Thoracic aorta (tissue), 2 donors: ENCODE measurements at regions not wholly inside any gene's neighbourhood (a gene's known extent, or its start where the extent isn't known, plus 50 kb on each side); places are given as distances from the start of the nearest gene placed in this dataset.
A peak's percentile ranks its signal among the peaks of the same experiment; 100 is the strongest.

Experiments
- ATAC-seq: fragments of 150-250 bp; one replicate; pipeline ENCODE4 v1.8.0; 2017; ENCODE audit warnings: low read depth; ENCODE audit not compliant: insufficient number of reproducible peaks, low FRiP score
- DNase-seq: peaks from one replicate; pipeline ENCODE4 v3.0.0-alpha.2; 2020; ENCODE audit warnings: low spot score
- H3K27ac ChIP-seq, 2 donors: fragments of 200-600 bp; sonication (generic); 1 replicate in 1 of 2; 2 replicates in 1 of 2; pipeline ENCODE4 v1.5.1; 2016; ENCODE audit warnings: mild to moderate bottlenecking in 2 of 2, moderate library complexity in 2 of 2
- H3K27me3 ChIP-seq: fragments of 200-600 bp; sonication (generic); replicated peaks from 2 replicates; pipeline ENCODE4 v1.6.0; 2016; ENCODE audit warnings: mild to moderate bottlenecking; ENCODE audit not compliant: insufficient read depth
- H3K36me3 ChIP-seq: fragments of 200-600 bp; sonication (generic); one replicate; pipeline ENCODE4 v1.5.1; 2016
- H3K4me1 ChIP-seq, 2 donors: fragments of 200-600 bp; sonication (generic); 1 replicate in 1 of 2; 2 replicates in 1 of 2; pipeline versions ENCODE4 v1.5.1 to v1.6.0; 2016; ENCODE audit warnings: low read depth in 2 of 2, mild to moderate bottlenecking in 1 of 2; ENCODE audit not compliant: control insufficient read depth in 1 of 2
- H3K4me3 ChIP-seq: fragments of 200-600 bp; sonication (generic); 2 replicates; pipeline ENCODE4 v1.5.1; 2016; ENCODE audit warnings: mild to moderate bottlenecking
- H3K9me3 ChIP-seq: fragments of 200-600 bp; sonication (generic); 2 replicates; pipeline ENCODE4 v1.5.1; 2016
- CTCF ChIP-seq: fragments of 200-600 bp; sonication (generic); IDR thresholded peaks from one replicate; pipeline ENCODE4 v1.5.1; 2019; ENCODE audit warnings: antibody characterized with exemption

GRCh38 chr10:61286686-61287085 lies 166.5 kb downstream of the TMEM26 start:
- ATAC-seq (no peak), DNase-seq (no peak)
- Histone ChIP-seq H3K4me1 (peaks cover 0 to 8% of the 10 kb centered on the region in 2 donors), H3K9me3 (no peaks in the 10 kb centered on the region), H3K4me3 (no peak overlapping the region), H3K27me3 (no peaks in the 10 kb centered on the region), H3K27ac (no peak overlapping the region), H3K36me3 (no peaks in the 10 kb centered on the region)
- TF ChIP-seq CTCF, result no peak

GRCh38 chr10:61285749-61286148 lies 167.4 kb downstream of the TMEM26 start:
- no peak for DNase-seq
- TF ChIP-seq CTCF, result no peak
- Histone ChIP-seq H3K4me1 (peaks cover 0 to 8% of the 10 kb centered on the region in 2 donors), H3K9me3 (no peaks in the 10 kb centered on the region), H3K27me3 (no peaks in the 10 kb centered on the region), H3K36me3 (no peaks in the 10 kb centered on the region), H3K27ac (no peak overlapping the region), H3K4me3 (no peak overlapping the region)
- ATAC-seq, result no peak

- Histone ChIP-seq H3K4me1 (peaks cover 0 to 8% of the 10 kb centered on the region in 2 donors), H3K9me3 (no peaks in the 10 kb centered on the region), H3K36me3 (no peaks in the 10 kb centered on the region), H3K27me3 (no peaks in the 10 kb centered on the region), H3K4me3 (peak overlapping the region; percentile 38), H3K27ac (peak overlapping the region in 1 of 2 donors; percentile 13)
- ATAC-seq (peak; percentile 59), DNase-seq (no peak)
- TF ChIP-seq CTCF, result peak; percentile 76
These were observed 168.8 kb downstream of the TMEM26 start for GRCh38 chr10:61284222-61284890.

- peak overlapping the region; percentile 38 for H3K4me3 ChIP-seq
- H3K27me3 ChIP-seq, result no peaks in the 10 kb centered on the region
- DNase-seq (no peak), ATAC-seq (no peak)
- H3K4me1 ChIP-seq, result peaks cover 0 to 8% of the 10 kb centered on the region in 2 donors
- no peaks in the 10 kb centered on the region for H3K9me3 ChIP-seq
- H3K27ac ChIP-seq, result peak overlapping the region in 1 of 2 donors; percentile 13
- H3K36me3 ChIP-seq, result no peaks in the 10 kb centered on the region
- TF ChIP-seq CTCF, result no peak
These were observed 169.5 kb downstream of the TMEM26 start for GRCh38 chr10:61283481-61284221.

GRCh38 chr10:61283066-61283465 lies 170.1 kb downstream of the TMEM26 start:
- H3K4me3 ChIP-seq, result no peak overlapping the region

More at GRCh38 chr10:61283066-61283465, 170.1 kb downstream of the TMEM26 start:
- no peak for ATAC-seq
- TF ChIP-seq CTCF, result no peak
- Histone ChIP-seq H3K36me3 (no peaks in the 10 kb centered on the region), H3K9me3 (no peaks in the 10 kb centered on the region), H3K27me3 (no peaks in the 10 kb centered on the region), H3K27ac (no peak overlapping the region), H3K4me1 (peaks cover 0 to 8% of the 10 kb centered on the region in 2 donors)
- DNase-seq, result no peak
